ENCODE measurements at regions not wholly inside any gene's neighbourhood (a gene's known extent, or its start where the extent isn't known, plus 50 kb on each side); places are given as distances from the start of the nearest gene placed in this dataset.
"Not testable (repeated sequence)": the region's sequence is repeated elsewhere in the genome, so short reads cannot be mapped to it uniquely, and the experiment has no call there.

DNA sequence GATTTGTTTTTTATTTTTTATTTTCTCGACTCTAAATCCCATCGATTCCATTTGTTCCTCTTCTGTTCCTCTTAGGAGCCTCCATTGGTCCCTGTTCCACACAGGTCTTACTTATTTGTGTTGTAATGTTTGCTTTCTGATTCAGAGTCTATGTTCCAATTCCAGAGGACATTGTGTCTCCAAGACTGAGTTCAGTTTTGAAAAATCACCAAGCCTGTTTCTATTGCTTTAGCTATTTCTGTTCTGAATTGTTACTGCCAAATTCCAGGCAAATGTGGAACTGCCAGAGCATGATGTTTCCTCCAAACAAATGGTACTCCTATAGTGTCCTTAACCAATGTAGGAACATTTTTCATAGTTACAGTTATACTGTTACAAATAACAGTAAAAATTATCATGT, 270.9 kb upstream of the SPTLC3 start:
- H3K9ac ChIP-seq (ENCODE audit: low read length in 2 of 2): no peak overlapping the region
- no peaks in the 10 kb centered on the region for H3K27me3 ChIP-seq (ENCODE audit: control insufficient read depth in 1 of 2, insufficient read depth in 2 of 2, low read length in 2 of 2)
- no peak overlapping the region for H3K27ac ChIP-seq (ENCODE audit: low read length)
- no peaks in the 10 kb centered on the region for H3K9me3 ChIP-seq (ENCODE audit: control insufficient read depth in 2 of 2, low read length in 2 of 2)
- no peak overlapping the region for H3K4me3 ChIP-seq (ENCODE audit: low read length in 2 of 2)
- no peaks in the 10 kb centered on the region for H3K36me3 ChIP-seq (ENCODE audit: control insufficient read depth in 2 of 2, insufficient read depth in 2 of 2, low read length in 2 of 2)
- no peaks in the 10 kb centered on the region for H3K4me1 ChIP-seq (ENCODE audit: control insufficient read depth, insufficient read depth, low read length)

DNA sequence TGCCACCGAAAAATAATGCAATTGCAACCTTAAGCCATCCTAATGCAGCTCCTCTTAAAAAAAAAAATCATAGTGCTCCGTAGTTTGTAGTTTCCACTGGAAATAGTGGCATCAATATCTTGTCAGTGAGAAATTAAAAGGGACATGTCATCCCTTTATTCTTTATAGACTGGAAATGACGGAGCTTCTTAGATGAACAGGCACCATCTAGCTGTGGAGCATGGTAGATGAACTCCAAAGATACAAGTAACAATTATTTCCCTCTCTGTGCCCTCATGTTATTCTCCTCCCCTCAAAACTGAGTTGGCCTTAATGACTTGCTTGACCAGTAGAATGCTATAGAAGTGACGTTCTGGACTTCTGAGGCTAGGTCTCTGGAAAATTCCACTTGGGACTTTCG, 268.1 kb upstream of the SPTLC3 start:
- no peaks in the 10 kb centered on the region for H3K27me3 ChIP-seq (ENCODE audit: control insufficient read depth in 1 of 2, insufficient read depth in 2 of 2, low read length in 2 of 2)
- H3K36me3 ChIP-seq (ENCODE audit: control insufficient read depth in 2 of 2, insufficient read depth in 2 of 2, low read length in 2 of 2): no peaks in the 10 kb centered on the region
- H3K4me1 ChIP-seq (ENCODE audit: control insufficient read depth, insufficient read depth, low read length): no peaks in the 10 kb centered on the region
- H3K9me3 ChIP-seq (ENCODE audit: control insufficient read depth in 2 of 2, low read length in 2 of 2): no peaks in the 10 kb centered on the region
- H3K9ac ChIP-seq (ENCODE audit: low read length in 2 of 2): no peak overlapping the region
- no peak overlapping the region for H3K27ac ChIP-seq (ENCODE audit: low read length)
- no peak overlapping the region for H3K4me3 ChIP-seq (ENCODE audit: low read length in 2 of 2)

DNA sequence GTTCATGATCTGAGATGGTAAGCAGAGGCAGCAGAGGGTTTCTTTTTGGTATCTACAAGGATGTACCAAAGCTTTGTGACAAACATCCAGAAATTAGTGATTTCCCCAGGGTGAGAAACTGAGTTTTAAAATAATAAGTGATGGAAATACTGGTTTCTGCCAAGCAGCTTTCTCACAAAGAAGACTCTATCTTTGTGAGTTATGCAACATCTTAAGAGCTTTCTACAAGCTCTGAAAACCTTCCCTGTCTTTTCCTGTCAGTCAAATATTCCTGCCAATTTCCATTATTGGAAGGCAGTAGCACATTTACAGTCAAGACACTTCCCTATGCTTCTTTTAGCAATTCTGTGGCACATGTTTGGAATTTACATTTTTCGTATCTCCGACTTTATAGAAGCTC, 264.7 kb upstream of the SPTLC3 start:
- Histone ChIP-seq H3K27me3 (ENCODE audit: control insufficient read depth in 1 of 2, insufficient read depth in 2 of 2, low read length in 2 of 2) (no peaks in the 10 kb centered on the region), H3K9ac (ENCODE audit: low read length in 2 of 2) (no peak overlapping the region), H3K9me3 (ENCODE audit: control insufficient read depth in 2 of 2, low read length in 2 of 2) (no peaks in the 10 kb centered on the region), H3K36me3 (ENCODE audit: control insufficient read depth in 2 of 2, insufficient read depth in 2 of 2, low read length in 2 of 2) (no peaks in the 10 kb centered on the region), H3K27ac (ENCODE audit: low read length) (no peak overlapping the region), H3K4me1 (ENCODE audit: control insufficient read depth, insufficient read depth, low read length) (no peaks in the 10 kb centered on the region), H3K4me3 (ENCODE audit: low read length in 2 of 2) (no peak overlapping the region)

DNA sequence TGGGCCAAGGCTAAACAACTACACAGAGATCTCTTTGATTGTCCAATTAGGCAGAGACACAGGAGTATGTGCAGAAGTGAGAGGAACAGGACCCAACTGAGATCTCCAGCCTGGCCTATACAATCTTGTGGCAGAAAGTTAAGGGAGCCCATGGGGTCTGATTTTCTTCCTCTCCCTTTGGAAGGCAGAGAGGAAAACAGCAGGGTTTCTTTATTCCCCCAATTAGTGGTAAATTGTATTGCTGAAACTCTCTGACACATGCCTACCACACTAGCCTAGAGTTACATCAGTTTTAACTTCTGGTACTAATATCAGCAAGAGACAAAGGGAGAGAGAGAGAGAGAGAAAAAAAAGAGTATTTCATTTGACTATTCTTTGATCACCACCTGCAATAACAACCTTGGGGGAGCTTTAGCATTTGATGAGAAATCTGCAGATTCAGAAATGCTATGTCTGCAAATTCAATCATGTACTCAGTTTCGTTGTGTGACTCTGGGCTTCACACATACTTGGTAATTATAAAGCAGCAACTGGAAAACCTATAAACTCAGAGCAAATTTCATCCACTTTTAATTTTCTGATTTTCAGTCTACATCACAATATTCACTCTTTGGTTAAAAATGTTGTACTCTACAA, 260.3 kb upstream of the SPTLC3 start:
- Histone ChIP-seq H3K27ac (ENCODE audit: low read length) (no peak overlapping the region), H3K9ac (ENCODE audit: low read length in 2 of 2) (no peak overlapping the region), H3K4me3 (ENCODE audit: low read length in 2 of 2) (no peak overlapping the region), H3K27me3 (ENCODE audit: control insufficient read depth in 1 of 2, insufficient read depth in 2 of 2, low read length in 2 of 2) (no peaks in the 10 kb centered on the region), H3K4me1 (ENCODE audit: control insufficient read depth, insufficient read depth, low read length) (no peaks in the 10 kb centered on the region), H3K9me3 (ENCODE audit: control insufficient read depth in 2 of 2, low read length in 2 of 2) (no peaks in the 10 kb centered on the region), H3K36me3 (ENCODE audit: control insufficient read depth in 2 of 2, insufficient read depth in 2 of 2, low read length in 2 of 2) (no peaks in the 10 kb centered on the region)

DNA sequence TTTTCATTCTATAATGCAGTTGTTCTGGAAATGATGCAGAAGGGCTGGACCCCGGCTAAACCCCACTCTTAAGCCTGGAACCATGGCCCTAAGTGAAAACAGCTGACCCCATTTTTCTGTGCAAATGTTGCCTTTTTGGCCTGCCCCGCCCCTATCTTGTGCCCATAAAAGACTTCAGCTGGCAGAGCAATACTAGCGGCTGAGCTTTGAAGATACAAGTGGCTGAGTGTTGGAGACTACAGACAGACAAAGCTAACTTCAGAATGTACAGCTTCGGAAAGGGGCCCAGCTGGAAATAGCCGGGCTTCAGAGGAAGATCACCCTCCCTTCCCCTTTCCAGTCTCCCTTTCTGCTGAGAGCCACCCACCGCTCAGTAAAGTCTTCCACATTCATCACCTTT, 258.6 kb upstream of the SPTLC3 start:
- Histone ChIP-seq H3K27me3 (ENCODE audit: control insufficient read depth in 1 of 2, insufficient read depth in 2 of 2, low read length in 2 of 2) (no peaks in the 10 kb centered on the region), H3K36me3 (ENCODE audit: control insufficient read depth in 2 of 2, insufficient read depth in 2 of 2, low read length in 2 of 2) (no peaks in the 10 kb centered on the region), H3K9ac (ENCODE audit: low read length in 2 of 2) (no peak overlapping the region), H3K4me3 (ENCODE audit: low read length in 2 of 2) (no peak overlapping the region), H3K4me1 (ENCODE audit: control insufficient read depth, insufficient read depth, low read length) (no peaks in the 10 kb centered on the region), H3K9me3 (ENCODE audit: control insufficient read depth in 2 of 2, low read length in 2 of 2) (no peaks in the 10 kb centered on the region), H3K27ac (ENCODE audit: low read length) (no peak overlapping the region)

DNA sequence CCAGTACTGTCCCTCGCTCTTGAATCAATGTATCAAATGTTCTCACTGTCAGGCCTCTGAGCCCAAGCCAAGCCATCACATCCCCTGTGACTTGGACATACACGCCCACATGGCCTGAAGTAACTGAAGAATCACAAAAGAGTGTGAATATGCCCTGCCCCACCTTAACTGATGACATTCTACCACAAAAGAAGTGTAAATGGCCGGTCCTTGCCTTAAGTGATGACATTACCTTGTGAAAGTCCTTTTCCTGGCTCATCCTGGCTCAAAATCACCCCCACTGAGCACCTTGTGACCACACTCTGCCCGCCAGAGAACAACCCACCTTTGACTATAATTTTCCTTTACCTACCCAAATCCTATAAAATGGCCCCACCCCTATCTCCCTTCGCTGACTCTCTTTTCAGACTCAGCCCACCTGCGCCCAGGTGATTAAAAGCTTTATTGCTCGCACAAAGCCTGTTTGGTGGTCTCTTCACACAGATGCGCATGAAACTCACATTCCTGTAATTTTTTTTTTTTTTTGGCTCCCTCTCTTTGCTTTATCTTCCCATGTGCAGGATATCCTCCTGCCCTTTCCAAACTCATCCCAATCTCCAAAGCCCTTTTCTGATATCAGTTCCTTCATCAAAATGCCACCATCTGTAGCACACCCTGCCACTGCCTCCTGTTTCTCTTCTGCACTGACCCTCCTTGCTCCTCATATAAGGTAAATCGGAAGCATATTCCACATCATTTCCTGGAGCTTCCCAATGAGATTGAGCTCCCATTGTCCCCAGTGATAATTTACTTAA, 255.7 kb upstream of the SPTLC3 start:
- H3K9ac ChIP-seq (ENCODE audit: low read length in 2 of 2); H3K27me3 ChIP-seq (ENCODE audit: control insufficient read depth in 1 of 2, insufficient read depth in 2 of 2, low read length in 2 of 2); H3K27ac ChIP-seq (ENCODE audit: low read length); H3K4me1 ChIP-seq (ENCODE audit: control insufficient read depth, insufficient read depth, low read length); H3K36me3 ChIP-seq (ENCODE audit: control insufficient read depth in 2 of 2, insufficient read depth in 2 of 2, low read length in 2 of 2); H3K4me3 ChIP-seq (ENCODE audit: low read length in 2 of 2); H3K9me3 ChIP-seq (ENCODE audit: control insufficient read depth in 2 of 2, low read length in 2 of 2): not testable (repeated sequence)

DNA sequence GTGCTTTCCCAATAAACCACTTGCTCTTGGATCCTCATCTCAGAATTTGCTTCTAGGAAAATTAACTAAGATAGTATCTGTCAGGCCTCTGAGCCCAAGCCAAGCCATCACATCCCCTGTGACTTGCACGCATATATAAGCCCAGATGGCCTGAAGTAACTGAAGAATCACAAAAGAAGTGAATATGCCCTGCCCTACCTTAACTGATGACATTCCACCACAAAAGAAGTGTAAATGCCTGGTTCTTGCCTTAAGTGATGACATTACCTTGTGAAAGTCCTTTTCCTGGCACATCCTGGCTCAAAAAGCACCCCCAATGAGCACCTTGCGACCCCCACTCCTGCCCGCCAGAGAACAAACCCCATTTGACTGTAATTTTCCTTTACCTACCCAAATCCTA, 255.0 kb upstream of the SPTLC3 start:
- H3K9ac ChIP-seq (ENCODE audit: low read length in 2 of 2); H3K36me3 ChIP-seq (ENCODE audit: control insufficient read depth in 2 of 2, insufficient read depth in 2 of 2, low read length in 2 of 2); H3K27me3 ChIP-seq (ENCODE audit: control insufficient read depth in 1 of 2, insufficient read depth in 2 of 2, low read length in 2 of 2): not testable (repeated sequence)

DNA sequence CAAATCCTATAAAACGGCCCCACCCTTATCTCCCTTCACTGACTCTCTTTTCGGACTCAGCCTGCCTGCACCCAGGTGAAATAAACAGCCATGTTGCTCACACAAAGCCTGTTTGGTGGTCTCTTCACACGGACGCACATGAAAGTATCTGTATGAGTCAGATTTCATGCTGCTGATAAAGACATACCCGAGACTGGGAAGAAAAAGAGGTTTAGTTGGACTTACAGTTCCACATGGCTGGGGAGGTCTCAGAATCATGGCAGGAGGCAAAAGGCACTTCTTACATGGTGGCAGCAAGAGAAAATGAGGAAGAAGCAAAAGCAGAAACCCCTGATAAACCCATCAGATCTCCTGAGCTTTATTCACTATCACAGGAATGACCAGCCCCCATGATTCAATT, 249.3 kb upstream of the SPTLC3 start:
- H3K9me3 ChIP-seq (ENCODE audit: control insufficient read depth in 2 of 2, low read length in 2 of 2); H3K9ac ChIP-seq (ENCODE audit: low read length in 2 of 2); H3K27me3 ChIP-seq (ENCODE audit: control insufficient read depth in 1 of 2, insufficient read depth in 2 of 2, low read length in 2 of 2); H3K36me3 ChIP-seq (ENCODE audit: control insufficient read depth in 2 of 2, insufficient read depth in 2 of 2, low read length in 2 of 2); H3K27ac ChIP-seq (ENCODE audit: low read length); H3K4me1 ChIP-seq (ENCODE audit: control insufficient read depth, insufficient read depth, low read length); H3K4me3 ChIP-seq (ENCODE audit: low read length in 2 of 2): not testable (repeated sequence)

More for the DNA sequence above, 255.0 kb upstream of the SPTLC3 start:
- H3K4me1 ChIP-seq (ENCODE audit: control insufficient read depth, insufficient read depth, low read length); H3K27ac ChIP-seq (ENCODE audit: low read length); H3K9me3 ChIP-seq (ENCODE audit: control insufficient read depth in 2 of 2, low read length in 2 of 2); H3K4me3 ChIP-seq (ENCODE audit: low read length in 2 of 2): not testable (repeated sequence)

DNA sequence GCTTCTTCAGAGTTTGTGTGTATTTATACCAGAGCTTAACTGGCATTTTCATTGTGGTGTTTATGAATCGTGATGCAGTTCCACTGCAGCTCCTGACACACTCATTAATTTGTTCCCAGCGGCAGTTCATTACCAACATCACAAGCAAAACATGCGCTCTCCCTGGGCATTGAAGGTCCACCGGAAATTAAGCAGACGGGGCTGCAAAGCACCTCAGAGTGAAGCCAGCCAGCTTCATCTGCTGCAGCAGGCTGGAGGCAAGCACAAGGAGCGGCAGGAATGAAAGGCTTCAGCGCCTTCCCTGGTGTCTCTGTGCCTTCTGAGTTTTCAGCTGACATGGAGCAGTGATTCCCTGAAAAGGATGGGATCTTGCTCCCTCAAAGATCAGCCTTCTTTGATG, 246.0 kb upstream of the SPTLC3 start:
- Histone ChIP-seq H3K36me3 (ENCODE audit: control insufficient read depth in 2 of 2, insufficient read depth in 2 of 2, low read length in 2 of 2) (no peaks in the 10 kb centered on the region), H3K4me3 (ENCODE audit: low read length in 2 of 2) (peak overlapping the region; percentile 59 to 66), H3K27ac (ENCODE audit: low read length) (no peak overlapping the region), H3K27me3 (ENCODE audit: control insufficient read depth in 1 of 2, insufficient read depth in 2 of 2, low read length in 2 of 2) (no peaks in the 10 kb centered on the region), H3K9me3 (ENCODE audit: control insufficient read depth in 2 of 2, low read length in 2 of 2) (no peaks in the 10 kb centered on the region), H3K9ac (ENCODE audit: low read length in 2 of 2) (no peak overlapping the region), H3K4me1 (ENCODE audit: control insufficient read depth, insufficient read depth, low read length) (peaks cover 8% of the 10 kb centered on the region)

DNA sequence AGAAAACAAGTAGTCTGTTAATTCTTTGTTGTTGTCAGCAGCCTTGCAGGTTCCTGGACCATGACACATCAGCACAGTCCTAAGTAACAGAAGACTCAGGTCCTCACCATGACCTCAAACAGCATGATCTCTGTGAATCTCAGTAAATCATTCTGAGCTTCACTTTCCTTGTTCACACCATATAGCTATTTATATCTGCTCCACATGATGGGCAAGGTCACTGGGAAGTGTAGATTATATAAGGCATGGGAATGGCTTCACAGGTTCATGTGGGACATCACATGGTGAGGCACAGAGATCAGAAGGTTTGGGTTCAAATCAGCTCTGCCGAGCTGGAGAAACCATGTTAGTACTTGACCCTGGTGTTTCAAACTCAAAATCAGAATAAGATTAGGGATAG, 245.4 kb upstream of the SPTLC3 start:
- Histone ChIP-seq H3K27me3 (ENCODE audit: control insufficient read depth in 1 of 2, insufficient read depth in 2 of 2, low read length in 2 of 2) (no peaks in the 10 kb centered on the region), H3K9ac (ENCODE audit: low read length in 2 of 2) (no peak overlapping the region), H3K36me3 (ENCODE audit: control insufficient read depth in 2 of 2, insufficient read depth in 2 of 2, low read length in 2 of 2) (no peaks in the 10 kb centered on the region), H3K4me3 (ENCODE audit: low read length in 2 of 2) (peak overlapping the region; percentile 59 to 66), H3K27ac (ENCODE audit: low read length) (no peak overlapping the region), H3K4me1 (ENCODE audit: control insufficient read depth, insufficient read depth, low read length) (peaks cover 8% of the 10 kb centered on the region), H3K9me3 (ENCODE audit: control insufficient read depth in 2 of 2, low read length in 2 of 2) (no peaks in the 10 kb centered on the region)

DNA sequence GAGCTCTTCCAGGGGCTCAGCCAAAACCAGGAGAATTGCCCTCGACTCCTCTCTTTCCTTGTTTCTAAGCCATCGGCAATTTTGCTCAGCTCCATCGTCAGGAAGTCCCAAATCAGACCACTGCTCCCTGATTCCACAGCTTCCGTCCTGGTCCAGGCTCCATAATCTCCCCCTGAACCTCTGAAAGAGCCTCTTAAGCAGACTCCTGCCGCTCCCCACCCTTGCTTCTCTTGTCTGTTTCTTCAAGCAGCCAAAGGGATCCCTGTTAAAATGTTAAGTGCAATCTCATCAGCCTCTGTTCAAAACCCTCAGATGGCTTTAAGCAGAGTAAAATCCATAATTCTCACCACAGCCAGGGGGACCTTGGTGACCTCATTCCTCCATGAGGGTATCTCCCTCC, 244.7 kb upstream of the SPTLC3 start:
- Histone ChIP-seq H3K36me3 (ENCODE audit: control insufficient read depth in 2 of 2, insufficient read depth in 2 of 2, low read length in 2 of 2) (no peaks in the 10 kb centered on the region), H3K27me3 (ENCODE audit: control insufficient read depth in 1 of 2, insufficient read depth in 2 of 2, low read length in 2 of 2) (no peaks in the 10 kb centered on the region), H3K4me1 (ENCODE audit: control insufficient read depth, insufficient read depth, low read length) (peaks cover 8% of the 10 kb centered on the region), H3K9ac (ENCODE audit: low read length in 2 of 2) (no peak overlapping the region), H3K27ac (ENCODE audit: low read length) (no peak overlapping the region), H3K4me3 (ENCODE audit: low read length in 2 of 2) (no peak overlapping the region), H3K9me3 (ENCODE audit: control insufficient read depth in 2 of 2, low read length in 2 of 2) (no peaks in the 10 kb centered on the region)
